H9 (cell line): ENCODE measurements at regions not wholly inside any gene's neighbourhood (a gene's known extent, or its start where the extent isn't known, plus 50 kb on each side); places are given as distances from the start of the nearest gene placed in this dataset.

Experiments used
- DNase-seq: peaks from one replicate; pipeline ENCODE4 v3.0.0-alpha.2; 2017
- H2AFZ ChIP-seq: one replicate; pipeline ENCODE4 v1.6.1; 2013; ENCODE audit warnings: mild to moderate bottlenecking, low read length, control low read depth, moderate library complexity
- H2AK5ac ChIP-seq: 2 replicates; pipeline ENCODE4 v1.6.1; 2013; ENCODE audit warnings: low read length, control low read depth, mixed read lengths; ENCODE audit not compliant: insufficient read length
- H2BK120ac ChIP-seq: one replicate; pipeline ENCODE4 v1.6.1; 2013; ENCODE audit warnings: low read depth, mild to moderate bottlenecking, low read length, control low read depth, inconsistent platforms; ENCODE audit not compliant: poor library complexity, severe bottlenecking
- H2BK12ac ChIP-seq: 2 replicates; pipeline ENCODE4 v1.6.1; 2013; ENCODE audit warnings: low read length, control low read depth, mixed read lengths, low read depth; ENCODE audit not compliant: insufficient read length
- H2BK15ac ChIP-seq: 2 replicates; pipeline ENCODE4 v1.6.1; 2013; ENCODE audit warnings: low read depth, low read length, control low read depth
- H2BK20ac ChIP-seq: one replicate; pipeline ENCODE4 v1.6.1; 2013; ENCODE audit warnings: low read depth, mild to moderate bottlenecking, low read length, control low read depth, inconsistent platforms; ENCODE audit not compliant: poor library complexity, severe bottlenecking
- H2BK5ac ChIP-seq: 2 replicates; pipeline ENCODE4 v1.6.1; 2013; ENCODE audit warnings: low read length, control low read depth, mixed read lengths; ENCODE audit not compliant: insufficient read length
- H3K14ac ChIP-seq: 2 replicates; pipeline ENCODE4 v1.6.1; 2013; ENCODE audit warnings: low read length, control low read depth; ENCODE audit not compliant: insufficient read depth
- H3K18ac ChIP-seq: 2 replicates; pipeline ENCODE4 v1.6.1; 2013; ENCODE audit warnings: low read depth, mild to moderate bottlenecking, mixed read lengths, low read length, control low read depth; ENCODE audit not compliant: insufficient read length
- H3K23ac ChIP-seq: 2 replicates; pipeline ENCODE4 v1.6.1; 2013; ENCODE audit warnings: low read length, control low read depth, mixed read lengths, low read depth; ENCODE audit not compliant: insufficient read length
- H3K23me2 ChIP-seq: 2 replicates; pipeline ENCODE4 v1.6.1; 2013; ENCODE audit warnings: low read depth, mild to moderate bottlenecking, mixed read lengths, low read length, control low read depth; ENCODE audit not compliant: insufficient read length, poor library complexity, severe bottlenecking
- H3K27ac ChIP-seq: 2 replicates; pipeline ENCODE4 v1.5.1; 2013; ENCODE audit warnings: low read length, control low read depth, mixed read lengths, low read depth; ENCODE audit not compliant: insufficient read length
- H3K27me3 ChIP-seq: 2 replicates; pipeline ENCODE4 v1.6.1; 2013; ENCODE audit warnings: low read length, control low read depth, inconsistent platforms; ENCODE audit not compliant: insufficient read depth
- H3K4ac ChIP-seq: 2 replicates; pipeline ENCODE4 v1.6.1; 2013; ENCODE audit warnings: low read depth, mild to moderate bottlenecking, control low read depth, inconsistent platforms, low read length, moderate library complexity
- H3K4me1 ChIP-seq: 2 replicates; pipeline ENCODE4 v1.6.1; 2013; ENCODE audit warnings: low read length, control low read depth, inconsistent platforms; ENCODE audit not compliant: insufficient read depth
- H3K4me2 ChIP-seq: 2 replicates; pipeline ENCODE4 v1.6.1; 2013; ENCODE audit warnings: low read length, control low read depth, mixed read lengths; ENCODE audit not compliant: insufficient read length, insufficient read depth
- H3K56ac ChIP-seq: 2 replicates; pipeline ENCODE4 v1.6.1; 2013; ENCODE audit warnings: low read depth, mild to moderate bottlenecking, mixed read lengths, low read length, control low read depth; ENCODE audit not compliant: insufficient read length
- H3K79me1 ChIP-seq: 2 replicates; pipeline ENCODE4 v1.6.1; 2013; ENCODE audit warnings: low read depth, mild to moderate bottlenecking, moderate library complexity, low read length, control low read depth, inconsistent platforms; ENCODE audit not compliant: insufficient read depth, poor library complexity, severe bottlenecking
- H3K79me2 ChIP-seq: 2 replicates; pipeline ENCODE4 v1.6.1; 2013; ENCODE audit warnings: low read length, control low read depth, inconsistent platforms; ENCODE audit not compliant: insufficient read depth
- H3K9ac ChIP-seq: 2 replicates; pipeline ENCODE4 v1.6.1; 2013; ENCODE audit warnings: low read length, control low read depth, mixed read lengths; ENCODE audit not compliant: insufficient read length; ENCODE audit errors: extremely low read depth
- H3K9me3 ChIP-seq: one replicate; pipeline ENCODE4 v1.6.1; 2013; ENCODE audit warnings: low read depth, low read length, inconsistent platforms; ENCODE audit not compliant: control insufficient read depth
- H3T11ph ChIP-seq: one replicate; pipeline ENCODE4 v1.6.1; 2013; ENCODE audit warnings: mild to moderate bottlenecking, low read length, control low read depth, inconsistent platforms
- H4K20me1 ChIP-seq: one replicate; pipeline ENCODE4 v1.6.1; 2013; ENCODE audit not compliant: control insufficient read depth, insufficient read length, insufficient read depth
- H4K5ac ChIP-seq: 2 replicates; pipeline ENCODE4 v1.6.1; 2013; ENCODE audit warnings: low read depth, mild to moderate bottlenecking, mixed read lengths, low read length, control low read depth; ENCODE audit not compliant: insufficient read length
- H4K8ac ChIP-seq: replicated peaks from 2 replicates; pipeline ENCODE4 v1.6.1; 2013; ENCODE audit warnings: low read length, control low read depth, mixed read lengths, low read depth; ENCODE audit not compliant: insufficient read length
- H4K91ac ChIP-seq: 2 replicates; pipeline ENCODE4 v1.6.1; 2013; ENCODE audit warnings: low read depth, mild to moderate bottlenecking, moderate library complexity, mixed read lengths, low read length, control low read depth; ENCODE audit not compliant: insufficient read length
- H3K27ac Mint-ChIP-seq, 3 experiments: 2 replicates in 2 of 3; 3 replicates in 1 of 3; pipeline ENCODE4 v1.8.0; 2020 to 2021; ENCODE audit warnings: mixed read lengths in 3 of 3, mild to moderate bottlenecking in 1 of 3, moderate library complexity in 1 of 3
- H3K27me3 Mint-ChIP-seq: 2 replicates; pipeline ENCODE4 v1.8.0; 2021; ENCODE audit warnings: low read depth, mild to moderate bottlenecking, moderate library complexity, mixed read lengths
- H3K36me3 Mint-ChIP-seq, 3 experiments: 2 replicates in 2 of 3; 3 replicates in 1 of 3; pipeline ENCODE4 v1.8.0; 2020 to 2021; ENCODE audit warnings: low read depth in 3 of 3, mixed read lengths in 3 of 3; ENCODE audit not compliant: insufficient read depth in 1 of 3
- H3K4me1 Mint-ChIP-seq, 2 experiments: 2 replicates each; pipeline ENCODE4 v1.8.0; 2020; ENCODE audit warnings: mixed read lengths in 2 of 2
- H3K4me3 Mint-ChIP-seq, 2 experiments: 2 replicates in 1 of 2; 3 replicates in 1 of 2; pipeline ENCODE4 v1.8.0; 2020 to 2021; ENCODE audit warnings: mild to moderate bottlenecking in 2 of 2, mixed read lengths in 2 of 2, moderate library complexity in 1 of 2
- H3K9me3 Mint-ChIP-seq, 2 experiments: 2 replicates in 1 of 2; 3 replicates in 1 of 2; pipeline ENCODE4 v1.8.0; 2020; ENCODE audit warnings: mild to moderate bottlenecking in 2 of 2, mixed read lengths in 2 of 2, moderate library complexity in 1 of 2
- CTCF ChIP-seq: fragments of 200-600 bp; sonication (generic); conservative IDR thresholded peaks from 3 replicates; pipeline ENCODE4 v1.8.0; 2021; ENCODE audit warnings: antibody characterized with exemption, mild to moderate bottlenecking
- WGBS: extraction: QIAGEN DNeasy Blood & Tissue Kit; methylation state at CpG from one replicate; pipeline ENCODE4 v1.1.7; 2013; ENCODE audit warnings: missing lambda C conversion rate, low lambda C conversion rate, mixed read lengths; ENCODE audit not compliant: insufficient read length; ENCODE audit errors: extremely low coverage; 5-methylcytosine and 5-hydroxymethylcytosine counted together

- no peak for DNase-seq
- H3K36me3 Mint-ChIP-seq, result peaks cover 32 to 58% (median 33%) of the 10 kb centered on the region in 3 experiments
Observed at GRCh38 chr12:97194546-97194945, 268.1 kb upstream of the RMST start.

More at GRCh38 chr12:97194546-97194945, 268.1 kb upstream of the RMST start:
- H3K79me1 ChIP-seq, result no peaks in the 10 kb centered on the region
- no peak overlapping the region for H3K9ac ChIP-seq
- no peak overlapping the region for H2BK120ac ChIP-seq
- H3K27ac ChIP-seq, result no peak overlapping the region
- H3K4me1 Mint-ChIP-seq, result peaks cover 5 to 12% of the 10 kb centered on the region in 2 experiments
- H3K4me3 Mint-ChIP-seq, result no peak overlapping the region
- H2BK12ac ChIP-seq, result no peak overlapping the region
- H3K14ac ChIP-seq, result no peak overlapping the region
- no peak overlapping the region for H3K23ac ChIP-seq
- no peak overlapping the region for H2BK5ac ChIP-seq
- H4K20me1 ChIP-seq, result no peaks in the 10 kb centered on the region
- no peak overlapping the region for H4K5ac ChIP-seq
- no peak overlapping the region for H3K56ac ChIP-seq
- no peak overlapping the region for H4K8ac ChIP-seq
- no peaks in the 10 kb centered on the region for H3K27me3 ChIP-seq
- no peak for TF ChIP-seq CTCF
- H3K23me2 ChIP-seq, result no peaks in the 10 kb centered on the region
- H3K79me2 ChIP-seq, result no peaks in the 10 kb centered on the region
- no peak overlapping the region for H3K4me2 ChIP-seq
- no peak overlapping the region for H3K18ac ChIP-seq
- no peak overlapping the region for H2BK15ac ChIP-seq
- H2AK5ac ChIP-seq, result no peak overlapping the region
- H3K9me3 Mint-ChIP-seq, result peaks cover 48 to 52% of the 10 kb centered on the region in 2 experiments
- H3K4ac ChIP-seq, result no peak overlapping the region
- H3K27me3 Mint-ChIP-seq, result no peaks in the 10 kb centered on the region
- no peak overlapping the region for H4K91ac ChIP-seq
- H2AFZ ChIP-seq, result no peak overlapping the region
- H3K9me3 ChIP-seq, result peaks cover 26% of the 10 kb centered on the region
- no peak overlapping the region for H2BK20ac ChIP-seq
- no peak overlapping the region for H3T11ph ChIP-seq
- H3K27ac Mint-ChIP-seq, result no peak overlapping the region
- no CpG with 5 or more reads among the region's 4 CpGs for WGBS
- H3K4me1 ChIP-seq, result no peaks in the 10 kb centered on the region
